Hindlimb muscle (tissue), 1 donor: ENCODE measurements at regions not wholly inside any gene's neighbourhood (a gene's known extent, or its start where the extent isn't known, plus 50 kb on each side); places are given as distances from the start of the nearest gene placed in this dataset.

Experiments used
- DNase-seq: peaks from one replicate; pipeline ENCODE4 v3.0.0-alpha.2; 2013

DNA sequence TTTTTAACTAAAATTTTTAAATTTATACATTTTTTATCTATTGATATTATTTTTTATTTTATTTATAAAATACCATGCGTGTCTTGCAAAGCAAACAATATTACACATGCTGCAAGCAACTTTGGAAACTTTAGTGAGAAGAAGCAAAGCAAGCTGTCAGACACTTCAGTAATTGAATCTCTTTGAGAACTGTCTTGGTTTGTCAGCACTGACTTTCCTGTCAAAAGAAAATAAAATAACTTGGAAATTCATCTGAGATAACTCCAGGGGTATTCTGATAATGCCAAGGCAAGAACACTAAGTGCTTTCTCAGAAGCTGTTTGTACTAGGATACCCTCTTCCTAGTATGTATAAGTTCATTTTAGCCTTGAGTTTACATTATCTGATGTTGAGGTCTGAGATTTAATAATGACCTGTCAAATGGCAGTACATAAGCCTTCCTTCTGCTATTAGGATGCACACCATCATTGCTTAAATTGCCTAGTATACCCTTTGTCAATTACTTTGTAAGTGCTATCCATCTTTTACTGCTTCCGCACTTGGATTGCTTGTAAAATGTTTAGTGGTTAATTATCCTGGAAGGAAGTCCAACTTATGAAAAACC is 624.2 kb upstream of the AGA start:
- DNase-seq, result no peak

GRCh38 chr4:178068136-178068535 is 625.9 kb upstream of the AGA start:
- no peak for DNase-seq

DNA sequence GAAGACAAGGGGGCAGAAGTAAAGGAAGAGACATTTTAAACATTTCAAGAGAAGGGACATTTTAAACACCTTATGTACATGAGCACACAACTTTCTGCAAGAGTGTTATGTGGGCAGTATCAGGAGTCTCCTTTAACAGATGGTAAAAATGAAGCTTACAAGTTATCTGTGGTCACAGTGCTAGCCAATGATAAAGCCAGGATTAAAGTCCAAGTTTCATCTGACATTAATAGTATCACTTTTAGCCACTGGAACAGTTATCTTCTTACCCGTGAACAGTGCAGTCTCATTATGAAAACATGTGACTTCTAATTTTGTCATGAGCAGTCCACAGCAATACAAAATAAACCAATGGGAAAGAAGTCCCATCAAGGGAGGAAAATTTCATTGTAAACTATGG is 627.9 kb upstream of the AGA start:
- no peak for DNase-seq

DNA sequence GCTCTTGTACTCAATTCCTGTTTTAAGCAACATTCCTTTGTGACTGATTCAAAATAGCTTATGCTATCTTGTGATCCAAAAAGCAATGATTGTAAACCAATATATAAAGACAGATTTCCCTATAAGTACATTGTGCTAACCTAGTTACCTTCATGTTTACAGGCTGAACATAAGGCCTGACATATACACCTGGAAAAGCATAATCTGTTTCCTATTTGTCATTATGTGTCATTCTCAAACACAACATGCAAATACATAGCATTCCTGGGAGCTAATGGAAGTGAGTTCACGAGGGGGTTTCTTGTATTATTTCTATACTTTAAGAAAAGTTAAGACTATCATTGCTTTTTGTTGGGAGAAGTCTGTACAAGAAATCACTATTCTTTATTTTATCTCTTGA is 638.1 kb upstream of the AGA start:
- no peak for DNase-seq

DNA sequence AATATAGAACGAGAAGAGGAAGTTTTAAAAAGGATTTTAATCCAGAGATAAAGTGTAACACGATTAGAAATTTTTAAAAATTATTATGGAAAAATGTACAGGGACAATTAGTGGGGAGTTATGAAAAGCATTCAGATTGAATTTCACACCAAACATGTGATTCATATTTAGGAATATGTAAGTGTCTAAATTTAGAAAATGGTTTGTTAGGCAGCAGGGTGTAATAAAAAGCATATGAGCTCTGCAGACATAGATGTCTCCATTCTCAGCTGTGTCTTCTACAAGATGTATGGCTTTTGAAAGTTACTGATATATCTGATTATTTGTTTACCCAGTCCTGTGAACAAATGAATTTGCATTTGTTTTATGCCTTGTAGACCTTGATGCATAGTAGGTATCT is 638.9 kb upstream of the AGA start:
- no peak for DNase-seq

- DNase-seq, result no peak
These were observed 639.7 kb upstream of the AGA start for GRCh38 chr4:178081896-178082295.

- no peak for DNase-seq
These were observed 640.7 kb upstream of the AGA start for GRCh38 chr4:178082906-178083305.

DNA sequence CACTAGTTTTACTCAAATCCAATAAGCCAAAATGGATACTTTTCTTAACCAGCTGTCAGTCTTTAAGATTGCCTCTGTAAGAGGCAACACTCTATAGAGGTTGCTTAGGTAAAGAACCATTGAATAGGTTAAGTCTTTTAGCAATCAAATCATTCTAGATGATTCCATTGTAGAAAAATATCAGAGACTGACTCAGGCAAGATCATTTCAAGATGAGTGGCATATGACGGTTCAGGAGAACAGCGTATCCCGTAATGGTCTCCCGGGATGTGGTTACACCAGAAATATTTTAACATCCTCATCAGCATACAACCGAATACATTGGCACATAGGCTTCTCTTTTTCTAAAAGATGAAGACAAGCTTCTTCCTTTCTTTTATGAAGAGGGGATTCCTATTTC is 641.7 kb upstream of the AGA start:
- no peak for DNase-seq

DNA sequence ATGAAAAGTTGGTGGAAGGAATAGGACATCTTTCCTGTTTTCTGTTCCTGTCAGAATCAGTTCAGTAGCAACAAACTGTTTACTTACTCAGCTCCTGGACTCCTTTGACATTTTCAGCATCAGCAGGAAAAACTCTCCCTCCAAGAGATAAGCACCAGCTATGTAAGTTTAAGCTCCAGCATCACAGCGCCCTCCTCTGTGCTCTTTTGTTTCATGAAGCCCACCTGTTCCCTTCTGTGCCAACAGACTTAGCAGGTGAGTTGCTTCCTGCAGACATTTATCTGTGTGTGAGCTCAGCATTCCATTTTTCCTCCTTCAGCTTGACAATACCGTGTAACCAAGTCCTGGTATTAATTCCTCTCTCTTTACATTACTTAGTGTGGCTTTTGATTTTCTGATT is 644.1 kb upstream of the AGA start:
- DNase-seq, result no peak

- no peak for DNase-seq
These were observed 648.6 kb upstream of the AGA start for GRCh38 chr4:178090640-178091411.

- DNase-seq, result no peak
These were observed 659.9 kb upstream of the AGA start for GRCh38 chr4:178102139-178102538.

GRCh38 chr4:178105242-178105641 is 663.0 kb upstream of the AGA start:
- DNase-seq, result no peak

DNA sequence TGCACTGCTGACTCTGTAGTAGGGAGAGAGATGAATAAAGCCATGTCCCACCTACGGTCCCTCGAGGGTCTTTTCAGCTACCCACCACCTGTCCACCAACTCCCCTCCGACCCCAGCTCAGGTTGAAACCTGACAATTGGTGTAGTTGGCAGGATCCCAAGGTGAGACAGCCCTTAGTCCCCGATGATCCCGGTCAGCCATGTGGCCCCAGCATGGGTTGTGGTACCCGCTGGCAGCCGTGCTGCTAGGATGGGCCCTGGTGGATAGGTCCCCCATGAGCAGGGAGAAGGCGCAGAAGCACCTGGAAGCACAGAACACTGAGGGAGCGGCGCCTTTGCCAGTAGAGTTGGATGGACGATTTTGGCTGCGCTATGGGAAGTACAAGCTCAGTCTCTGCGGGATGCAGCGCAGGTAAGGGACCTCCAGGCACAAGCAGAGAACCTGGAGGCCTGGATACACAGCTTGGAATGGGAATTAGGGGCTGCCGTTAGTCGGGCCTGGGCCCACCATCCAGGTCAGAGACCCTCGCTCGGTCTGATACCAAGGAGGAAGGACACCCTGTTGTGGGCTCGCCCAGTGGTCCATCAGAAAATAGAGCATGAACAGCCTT is 694.6 kb upstream of the AGA start:
- no peak for DNase-seq

DNA sequence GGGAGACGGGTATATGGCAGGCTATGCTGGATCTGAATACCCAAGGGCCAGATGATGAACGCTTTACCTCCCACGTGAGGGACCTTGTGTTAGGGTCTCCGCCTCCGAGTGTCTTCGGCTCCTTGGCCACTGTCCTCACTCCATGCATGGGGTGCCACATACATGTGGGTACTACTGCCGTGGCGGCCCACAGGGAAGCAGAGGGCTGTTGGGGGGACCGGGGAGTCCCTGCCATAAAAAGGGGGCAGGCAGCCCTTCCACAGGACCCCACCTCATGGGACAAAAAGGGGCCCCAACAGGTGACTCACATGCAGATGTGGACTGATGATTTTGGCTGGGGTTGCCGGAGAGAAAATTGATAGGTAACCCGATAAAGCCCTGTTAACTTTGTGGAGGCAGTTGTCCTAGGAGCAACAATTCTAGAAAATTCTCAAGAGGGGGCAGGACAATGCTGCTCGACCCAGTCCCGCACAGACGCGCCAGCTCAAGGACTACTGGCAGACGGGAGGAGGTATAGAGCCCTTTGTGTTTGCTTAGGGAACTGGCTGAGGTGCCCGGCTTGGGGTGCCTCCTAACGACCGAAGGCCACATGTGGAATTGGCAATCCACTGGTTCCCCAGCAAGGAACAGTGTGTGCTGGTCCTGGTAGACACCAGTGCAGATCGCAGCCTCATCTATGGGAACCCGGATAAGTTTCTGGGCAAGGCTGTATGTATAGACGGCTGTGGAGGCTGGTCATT is 695.7 kb upstream of the AGA start:
- no peak for DNase-seq

DNA sequence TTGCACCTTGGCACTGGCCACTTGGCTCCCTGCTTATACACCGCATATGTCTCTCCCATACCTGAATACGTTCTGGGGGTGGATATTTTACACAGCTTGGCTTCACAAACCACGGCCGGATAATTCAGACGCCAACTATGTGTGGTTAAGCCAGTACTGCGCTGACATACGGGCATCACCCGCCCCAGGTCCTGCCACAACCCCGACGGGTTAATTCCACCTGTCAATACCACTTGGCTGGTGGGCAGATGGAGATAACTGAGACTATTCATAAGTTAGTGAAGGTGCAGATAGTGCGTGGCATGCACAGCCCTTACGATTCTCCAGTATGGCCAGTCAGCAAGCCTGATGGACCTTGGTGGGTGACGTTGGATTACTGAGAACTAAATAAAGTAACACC is 696.3 kb upstream of the AGA start:
- no peak for DNase-seq

DNA sequence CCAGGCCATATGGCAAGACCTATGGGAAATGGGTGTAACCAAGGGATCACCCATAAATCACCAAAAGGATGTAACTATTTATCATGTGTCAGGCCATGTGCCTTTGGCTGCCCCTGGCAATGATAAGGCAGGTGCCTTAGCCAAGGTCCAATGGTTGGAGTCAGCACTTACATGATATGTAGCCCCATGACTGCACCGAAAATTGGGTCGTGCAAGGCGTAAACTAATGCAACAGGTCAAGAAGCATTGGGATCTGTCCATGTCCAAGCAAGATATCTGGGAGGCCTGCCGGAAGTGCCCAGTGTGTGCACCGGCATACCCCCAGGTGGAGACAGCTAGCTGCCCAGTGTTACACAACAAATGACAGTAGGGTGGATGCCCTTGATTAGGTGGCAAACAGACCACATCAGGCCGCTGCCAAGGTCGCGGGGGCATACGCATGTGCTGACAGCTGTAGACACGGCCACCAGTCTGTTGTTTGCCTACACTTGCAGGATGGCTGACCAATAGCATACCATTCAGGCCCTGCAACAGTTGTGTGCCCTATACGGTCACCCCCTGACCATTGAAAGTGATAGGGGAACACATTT is 698.2 kb upstream of the AGA start:
- DNase-seq, result no peak

- DNase-seq, result no peak
These were observed 700.5 kb upstream of the AGA start for GRCh38 chr4:178142724-178143123.

DNA sequence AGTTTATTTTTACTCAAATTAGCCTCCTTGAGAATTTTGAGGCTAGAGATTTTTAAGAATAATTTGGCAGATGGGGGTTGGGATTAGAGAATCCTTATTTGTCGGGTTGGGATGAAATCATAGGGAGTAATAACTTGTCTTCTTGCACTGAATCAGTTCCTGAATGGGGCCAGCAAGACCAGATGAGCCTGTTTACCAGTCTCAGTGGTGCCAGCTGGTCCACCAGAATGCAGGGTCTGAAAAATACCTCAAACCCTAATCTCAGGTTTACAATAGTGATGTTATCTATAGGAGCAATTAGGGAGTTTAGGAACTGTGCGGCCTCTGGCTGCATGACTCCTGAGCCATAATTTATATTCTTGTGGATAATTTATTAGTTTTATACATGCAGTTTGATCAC is 705.9 kb upstream of the AGA start:
- DNase-seq, result no peak

DNA sequence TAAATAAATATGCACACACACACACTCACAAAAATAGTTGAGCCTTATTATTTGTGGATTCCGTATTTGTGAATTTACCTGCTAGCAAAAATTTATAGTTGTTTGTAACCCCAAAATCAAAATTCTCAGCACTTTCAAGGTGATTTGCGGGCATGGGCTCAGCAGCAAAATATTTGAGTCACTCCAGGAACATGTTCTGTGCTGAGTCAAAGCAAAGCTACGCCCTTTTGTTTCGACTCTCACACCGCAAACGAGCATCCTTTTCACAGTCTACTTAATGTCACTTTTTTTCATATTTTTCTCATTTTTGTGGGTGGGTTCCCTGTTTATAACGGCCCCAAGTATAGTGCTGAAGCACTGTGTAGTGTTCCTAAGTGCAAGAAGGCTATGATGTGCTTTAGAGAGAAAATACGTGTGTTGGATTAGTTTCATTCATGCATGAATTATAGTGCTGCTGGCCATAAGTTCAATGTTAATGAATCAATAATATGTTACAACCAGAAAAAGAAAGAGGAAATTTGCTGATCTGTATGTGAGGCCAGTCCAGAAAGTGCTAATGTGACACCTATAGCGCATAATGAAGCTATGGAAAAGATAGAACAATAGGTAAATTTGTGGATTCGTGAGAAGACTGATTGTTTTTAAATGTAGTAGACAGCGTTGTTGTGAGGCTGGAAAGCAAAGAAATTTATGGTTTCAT is 723.2 kb upstream of the AGA start:
- DNase-seq, result no peak

- no peak for DNase-seq
These were observed 723.7 kb upstream of the AGA start for GRCh38 chr4:178165951-178166308.

DNA sequence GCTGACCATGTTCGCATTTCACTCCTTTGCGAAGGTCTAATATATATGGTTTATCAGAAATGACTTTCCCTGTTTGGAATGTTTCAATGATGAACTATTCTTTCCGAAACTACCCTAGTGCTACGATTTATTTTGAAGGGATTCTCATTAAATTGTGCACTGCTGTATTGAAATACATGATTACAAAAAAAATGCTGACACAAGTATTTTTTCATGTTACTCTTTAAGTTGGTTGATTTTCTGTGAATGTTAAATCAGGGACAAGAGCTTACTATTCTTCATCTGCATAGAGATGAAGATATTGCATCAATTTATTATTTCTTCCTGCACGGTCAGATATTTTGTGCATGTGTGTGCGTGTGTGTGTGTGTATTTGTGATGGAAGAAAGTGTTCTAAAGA is 731.5 kb upstream of the AGA start:
- no peak for DNase-seq

DNA sequence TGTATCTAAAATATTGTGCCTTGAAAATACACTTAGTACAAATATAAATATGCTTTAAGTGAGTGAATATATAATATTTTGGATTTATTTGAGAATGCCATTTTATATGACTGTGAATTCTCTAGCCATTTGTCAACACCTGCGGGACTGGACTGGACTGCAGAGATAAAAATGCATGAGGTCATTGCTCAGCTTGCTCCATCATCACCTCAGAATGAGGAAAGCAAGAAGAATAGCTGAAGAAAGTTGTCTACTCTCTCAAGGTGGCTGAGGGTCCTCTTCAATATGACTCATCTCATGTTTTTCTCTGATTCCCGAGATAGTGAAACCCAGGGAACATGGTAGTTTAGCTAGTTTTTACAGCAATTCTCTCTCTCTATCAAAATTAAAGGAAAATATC is 732.5 kb upstream of the AGA start:
- DNase-seq, result no peak

GRCh38 chr4:178185517-178185916 is 743.3 kb upstream of the AGA start:
- DNase-seq, result no peak
